ENCODE measurements at regions not wholly inside any gene's neighbourhood (a gene's known extent, or its start where the extent isn't known, plus 50 kb on each side); places are given as distances from the start of the nearest gene placed in this dataset.

GRCh38 chr17:72534265-72534664 lies 413.4 kb downstream of the SOX9 start:
- no peak for DNase-seq

GRCh38 chr17:72534776-72535175 lies 414.0 kb downstream of the SOX9 start:
- no peak for DNase-seq

GRCh38 chr17:72535346-72535745 lies 414.5 kb downstream of the SOX9 start:
- no peak for DNase-seq

- DNase-seq, result no peak
Measured at GRCh38 chr17:72535779-72536178, 415.0 kb downstream of the SOX9 start.

GRCh38 chr17:72536788-72537187 lies 416.0 kb downstream of the SOX9 start:
- no peak for DNase-seq

DNA sequence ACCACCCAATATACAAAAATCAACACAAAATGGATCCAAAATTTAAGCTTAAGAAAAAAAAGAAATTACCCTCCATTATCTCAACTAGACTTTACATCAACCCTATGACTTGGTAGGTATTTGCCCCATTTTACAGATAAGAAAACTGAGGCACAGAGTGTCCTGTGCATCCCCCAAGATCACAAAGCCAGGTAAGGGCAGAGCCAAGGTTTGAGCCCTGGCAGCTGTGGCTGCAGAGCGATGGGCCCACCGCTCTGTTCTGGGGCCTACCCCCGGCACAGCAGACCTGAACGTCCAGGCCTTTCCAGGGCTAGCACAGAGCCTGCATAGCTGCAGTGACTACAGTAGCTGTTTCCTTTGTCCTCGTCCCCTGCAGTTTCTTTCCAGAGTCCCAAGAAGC lies 417.6 kb downstream of the SOX9 start:
- DNase-seq, result no peak

GRCh38 chr17:72538901-72539352 lies 418.1 kb downstream of the SOX9 start:
- no peak for DNase-seq

GRCh38 chr17:72539981-72540897 lies 419.4 kb downstream of the SOX9 start:
- DNase-seq, result peak; percentile 61

DNA sequence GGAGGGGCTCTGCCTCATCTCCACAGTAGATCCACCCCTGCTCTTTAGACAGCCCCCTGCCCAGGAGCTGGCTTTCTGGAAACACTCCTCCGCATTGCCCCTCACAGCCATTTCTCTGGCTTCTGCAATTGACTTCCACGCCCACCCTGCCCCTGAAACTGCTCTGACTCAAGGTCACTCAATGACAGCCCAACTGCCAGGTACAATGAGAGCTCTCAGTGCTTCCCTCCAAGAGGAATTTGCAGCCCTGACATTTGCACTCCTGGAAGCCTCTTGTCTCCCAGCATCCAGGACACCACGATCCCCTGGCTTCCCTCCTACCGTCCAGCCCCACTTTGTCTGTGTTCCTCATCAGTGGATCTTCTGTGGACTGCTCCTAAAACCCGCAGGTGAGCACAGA lies 421.5 kb downstream of the SOX9 start:
- DNase-seq, result no peak

GRCh38 chr17:72545766-72546165 lies 424.9 kb downstream of the SOX9 start:
- no peak for DNase-seq

DNA sequence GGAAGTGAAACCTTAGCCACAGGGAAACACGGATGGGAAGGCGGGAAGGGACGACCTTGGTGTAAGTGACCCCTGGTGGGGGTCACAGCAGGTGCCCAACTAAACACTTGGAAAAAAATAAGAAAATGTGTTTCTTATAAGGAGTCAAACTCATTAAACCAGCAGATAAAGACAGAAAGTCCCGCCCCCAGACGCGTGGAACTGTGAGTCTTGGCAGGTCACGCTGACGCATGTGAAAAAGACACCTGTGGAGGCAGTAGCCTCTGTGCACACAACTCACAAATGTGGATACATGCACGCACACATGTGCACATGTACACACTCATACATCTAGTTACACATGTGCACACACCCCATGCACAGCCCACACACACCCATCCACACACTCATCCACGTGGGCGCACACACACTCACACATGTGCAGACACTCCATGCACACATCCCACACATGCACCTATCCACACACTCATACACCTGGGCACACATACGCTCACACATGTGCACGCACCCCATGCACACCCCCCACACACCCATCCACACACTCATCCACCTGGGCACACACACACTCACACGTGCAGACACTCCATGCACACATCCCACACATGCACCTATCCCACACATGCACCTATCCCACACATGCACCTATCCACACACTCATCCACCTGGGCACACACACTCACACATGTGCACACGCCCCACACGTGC lies 432.4 kb downstream of the SOX9 start:
- DNase-seq, result no peak

GRCh38 chr17:72554508-72554907 lies 433.7 kb downstream of the SOX9 start:
- DNase-seq, result no peak

- no peak for DNase-seq
Measured at GRCh38 chr17:72555052-72555451, 434.2 kb downstream of the SOX9 start.

- peak; percentile 69 for DNase-seq
Measured at GRCh38 chr17:72556944-72557826, 436.4 kb downstream of the SOX9 start.

DNA sequence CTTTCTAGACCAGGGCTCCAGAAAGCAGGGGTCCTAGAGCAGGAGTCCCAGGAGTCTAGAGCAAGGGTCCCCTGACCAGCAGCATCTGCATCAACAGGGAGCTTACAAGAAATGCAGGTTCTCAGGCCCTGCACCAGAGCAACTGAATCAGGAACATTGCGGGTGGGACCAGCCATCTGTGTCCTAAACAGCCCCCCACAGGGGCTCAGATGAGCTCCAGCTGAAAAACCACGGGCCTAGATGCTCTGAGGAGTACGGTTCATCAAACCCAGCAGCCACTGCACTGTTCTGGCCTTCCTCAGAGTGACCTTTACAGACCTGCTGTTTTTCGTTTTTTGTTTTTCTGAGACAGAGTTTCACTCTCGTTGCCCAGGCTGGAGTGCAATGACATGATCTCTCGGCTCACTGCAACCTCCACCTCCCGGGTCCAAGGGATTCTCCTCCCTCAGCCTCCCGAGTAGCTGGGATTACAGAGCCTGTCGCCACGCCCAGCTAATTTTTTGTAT lies 438.2 kb downstream of the SOX9 start:
- DNase-seq, result no peak

DNA sequence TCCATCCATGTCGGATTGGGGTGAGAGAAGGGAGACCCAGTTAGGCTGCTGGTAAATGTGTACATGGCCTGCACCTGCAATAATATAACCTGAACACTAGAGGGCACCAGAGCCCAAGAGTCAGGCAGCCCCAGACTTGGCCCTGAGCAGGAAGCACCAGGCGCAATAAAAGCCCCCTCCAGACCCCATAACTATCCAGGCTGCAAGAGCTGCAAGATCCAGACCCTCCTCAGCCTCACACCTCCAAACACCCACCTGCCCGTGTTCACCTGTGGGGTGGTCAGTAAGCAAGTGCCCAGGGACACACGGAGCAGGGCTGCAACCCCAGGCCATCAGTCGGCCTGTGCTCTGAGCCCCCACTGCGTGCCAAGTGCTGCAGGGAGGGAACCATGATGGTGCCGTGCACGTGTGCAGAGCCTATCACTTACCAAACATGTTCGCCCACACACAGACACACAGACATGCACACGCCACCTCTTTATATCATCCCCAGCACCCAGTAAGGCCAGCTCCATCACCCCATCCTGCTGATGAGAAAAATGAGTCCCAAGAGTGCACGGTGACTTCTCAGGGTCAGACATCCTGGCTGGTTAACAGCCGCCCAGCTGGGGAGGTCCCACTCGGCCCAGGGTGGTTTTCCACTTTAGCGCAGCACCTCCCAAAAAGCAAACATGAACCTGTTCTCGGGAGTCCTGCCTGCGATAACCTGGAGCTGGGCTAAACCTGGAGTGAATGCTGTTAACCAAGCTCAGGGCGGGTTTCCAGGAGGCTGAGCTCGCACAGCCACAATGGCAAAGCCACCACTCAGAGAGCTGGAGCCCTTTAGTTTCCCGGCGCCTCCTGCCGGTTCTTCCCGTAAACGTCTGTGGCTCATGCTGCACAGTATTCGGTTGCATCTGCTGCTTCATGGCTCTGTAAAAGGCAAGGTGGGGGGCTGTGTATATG lies 439.8 kb downstream of the SOX9 start:
- peak; percentile 23 for DNase-seq

- DNase-seq, result no peak
Measured at GRCh38 chr17:72561266-72561665, 440.4 kb downstream of the SOX9 start.

- DNase-seq, result no peak
Measured at GRCh38 chr17:72561680-72562079, 440.9 kb downstream of the SOX9 start.

- no peak for DNase-seq
Measured at GRCh38 chr17:72562615-72563188, 441.9 kb downstream of the SOX9 start.

- no peak for DNase-seq
Measured at GRCh38 chr17:72563952-72564351, 443.1 kb downstream of the SOX9 start.

DNA sequence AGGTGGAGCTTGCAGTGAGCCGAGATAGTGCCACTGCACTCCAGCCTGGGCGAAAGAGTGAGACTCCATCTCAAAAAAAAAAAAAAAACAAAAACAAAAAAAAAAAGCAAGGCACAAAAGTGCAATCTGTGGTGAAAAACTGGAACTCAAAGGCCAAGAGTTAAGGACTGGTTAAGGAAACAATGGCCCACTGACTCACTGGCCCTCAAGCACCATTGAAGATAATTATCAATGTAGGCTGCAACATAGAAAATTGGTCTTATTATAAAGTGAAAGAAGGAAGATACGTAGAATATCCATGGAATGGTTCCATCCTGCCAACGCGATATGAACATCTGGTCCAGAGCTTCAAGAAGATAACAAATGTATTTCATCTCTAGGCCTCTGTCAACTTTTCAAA lies 444.2 kb downstream of the SOX9 start:
- DNase-seq, result no peak

All from kidney glomerular epithelial cell (primary cell).